Naive thymus-derived CD4-positive, alpha-beta T cell (primary cell): ENCODE measurements at regions not wholly inside any gene's neighbourhood (a gene's known extent, or its start where the extent isn't known, plus 50 kb on each side); places are given as distances from the start of the nearest gene placed in this dataset.
"Not testable (repeated sequence)": the region's sequence is repeated elsewhere in the genome, so short reads cannot be mapped to it uniquely, and the experiment has no call there.

Experiments used
- ATAC-seq: fragments of 150-1000 bp; cut with Tn5 transposase; 2 replicates; pipeline ENCODE4 v1.10.0; 2021; ENCODE audit warnings: mild to moderate bottlenecking, moderate library complexity
- CTCF ChIA-PET: fragments of 350-600 bp; sonication (Branson Sonifier 250); formaldehyde crosslinking; loops from one replicate; lab custom pipeline; 2021; ENCODE audit warnings: antibody characterized with exemption; lab: Charles Lee
- POLR2A ChIA-PET: fragments of 350-600 bp; sonication (Branson Sonifier 250); formaldehyde crosslinking; loops from one replicate; lab custom pipeline; 2021; ENCODE audit warnings: antibody characterized with exemption, inconsistent platforms; lab: Charles Lee
- DNase-seq, 9 donors: peaks; one replicate each; pipeline versions ENCODE4 v3.0.0 to v3.0.0-alpha.2; 2020 to 2022; ENCODE audit warnings: mixed read lengths in 1 of 9
- H3K27ac ChIP-seq: one replicate; pipeline ENCODE4 v1.7.0; 2013; ENCODE audit warnings: mild to moderate bottlenecking, low read depth, low read length, moderate library complexity
- H3K27me3 ChIP-seq, 2 donors: one replicate each; pipeline ENCODE4 v1.7.0; 2013; ENCODE audit warnings: low read length in 2 of 2, mild to moderate bottlenecking in 2 of 2, moderate library complexity in 2 of 2; ENCODE audit not compliant: control insufficient read depth in 2 of 2, insufficient read depth in 2 of 2
- H3K36me3 ChIP-seq, 3 experiments: 1 replicate in 2 of 3; 2 replicates in 1 of 3; pipeline ENCODE4 v1.7.0; 2013; ENCODE audit warnings: low read length in 3 of 3, mild to moderate bottlenecking in 3 of 3, moderate library complexity in 1 of 3; ENCODE audit not compliant: insufficient read depth in 3 of 3, control insufficient read depth in 2 of 3
- H3K4me1 ChIP-seq, 2 donors: one replicate each; pipeline ENCODE4 v1.7.0; 2013; ENCODE audit warnings: low read length in 2 of 2, mild to moderate bottlenecking in 2 of 2, moderate library complexity in 1 of 2; ENCODE audit not compliant: control insufficient read depth in 2 of 2, insufficient read depth in 2 of 2
- H3K4me3 ChIP-seq: 2 replicates; pipeline ENCODE4 v1.7.0; 2013; ENCODE audit warnings: mild to moderate bottlenecking, low read length
- H3K9me3 ChIP-seq, 3 experiments: 1 replicate in 2 of 3; 2 replicates in 1 of 3; pipeline ENCODE4 v1.7.0; 2013; ENCODE audit warnings: low read length in 3 of 3; ENCODE audit not compliant: control insufficient read depth in 2 of 3
- H3K27ac Mint-ChIP-seq, 9 donors: one replicate each; pipeline ENCODE4 v1.8.0; 2020 to 2022; ENCODE audit warnings: mixed read lengths in 9 of 9, mild to moderate bottlenecking in 8 of 9, moderate library complexity in 5 of 9, inconsistent platforms in 2 of 9
- H3K27me3 Mint-ChIP-seq, 5 donors: one replicate each; pipeline ENCODE4 v1.8.0; 2021 to 2022; ENCODE audit warnings: mixed read lengths in 5 of 5, mild to moderate bottlenecking in 1 of 5
- H3K36me3 Mint-ChIP-seq, 5 donors: one replicate each; pipeline ENCODE4 v1.8.0; 2020 to 2022; ENCODE audit warnings: mixed read lengths in 5 of 5, mild to moderate bottlenecking in 3 of 5, inconsistent platforms in 1 of 5
- H3K4me1 Mint-ChIP-seq, 7 donors: one replicate each; pipeline ENCODE4 v1.8.0; 2020 to 2022; ENCODE audit warnings: mixed read lengths in 7 of 7, mild to moderate bottlenecking in 3 of 7, inconsistent platforms in 1 of 7
- H3K4me3 Mint-ChIP-seq, 10 donors: one replicate each; pipeline ENCODE4 v1.8.0; 2020 to 2022; ENCODE audit warnings: mild to moderate bottlenecking in 10 of 10, mixed read lengths in 10 of 10, moderate library complexity in 6 of 10, inconsistent platforms in 2 of 10
- H3K9me3 Mint-ChIP-seq, 11 donors: one replicate each; pipeline ENCODE4 v1.8.0; 2020 to 2022; ENCODE audit warnings: mixed read lengths in 11 of 11, mild to moderate bottlenecking in 4 of 11, inconsistent platforms in 1 of 11, moderate library complexity in 1 of 11
- intact Hi-C, 2 donors: fragments of 100-400 bp; cut with micrococcal nuclease; formaldehyde crosslinking; loops; one replicate each; pipeline ENCODE4 v1.15.1; 2023

- no peak overlapping the region for H3K4me3 ChIP-seq
- H3K9me3 ChIP-seq: no peaks in the 10 kb centered on the region
- Mint-ChIP-seq H3K4me3 (no peak overlapping the region), H3K27me3 (peaks cover 0 to 7% (median 0%) of the 10 kb centered on the region in 5 donors), H3K27ac (no peak overlapping the region), H3K4me1 (no peaks in the 10 kb centered on the region), H3K9me3 (peaks cover 0 to 11% (median 3%) of the 10 kb centered on the region in 11 donors), H3K36me3 (no peaks in the 10 kb centered on the region)
- ChIA-PET CTCF (no interaction called here), POLR2A (no interaction called here)
- no peak overlapping the region for H3K27ac ChIP-seq
- DNase-seq (no peak), ATAC-seq (no peak)
- intact Hi-C loops: no loop called here
- no peaks in the 10 kb centered on the region for H3K27me3 ChIP-seq
- no peaks in the 10 kb centered on the region for H3K4me1 ChIP-seq
- no peaks in the 10 kb centered on the region for H3K36me3 ChIP-seq
Observed at GRCh38 chr5:116872986-116873385, 298.4 kb upstream of the SEMA6A start.

GRCh38 chr5:116872486-116872885 lies 297.9 kb upstream of the SEMA6A start:
- Histone ChIP-seq H3K4me3 (no peak overlapping the region), H3K27ac (no peak overlapping the region), H3K4me1 (no peaks in the 10 kb centered on the region), H3K27me3 (no peaks in the 10 kb centered on the region), H3K9me3 (no peaks in the 10 kb centered on the region), H3K36me3 (no peaks in the 10 kb centered on the region)
- no peak overlapping the region for H3K4me3 Mint-ChIP-seq
- ChIA-PET CTCF (no interaction called here), POLR2A (no interaction called here)
- H3K27ac Mint-ChIP-seq: no peak overlapping the region
- no peaks in the 10 kb centered on the region for H3K4me1 Mint-ChIP-seq
- H3K27me3 Mint-ChIP-seq: peaks cover 0 to 3% (median 0%) of the 10 kb centered on the region in 5 donors
- intact Hi-C loops: no loop called here
- ATAC-seq (no peak), DNase-seq (no peak)
- no peaks in the 10 kb centered on the region for H3K36me3 Mint-ChIP-seq
- H3K9me3 Mint-ChIP-seq: peaks cover 0 to 11% (median 3%) of the 10 kb centered on the region in 11 donors

- H3K27me3 ChIP-seq, H3K36me3 ChIP-seq, H3K9me3 ChIP-seq, H3K36me3 Mint-ChIP-seq, H3K4me1 ChIP-seq, H3K27ac Mint-ChIP-seq, DNase-seq, CTCF ChIA-PET, H3K9me3 Mint-ChIP-seq, H3K4me1 Mint-ChIP-seq, H3K27ac ChIP-seq, H3K4me3 Mint-ChIP-seq, H3K4me3 ChIP-seq, intact Hi-C loops, POLR2A ChIA-PET, H3K27me3 Mint-ChIP-seq, ATAC-seq: not testable (repeated sequence)
Observed at GRCh38 chr5:116867825-116868224, 293.2 kb upstream of the SEMA6A start.

DNA sequence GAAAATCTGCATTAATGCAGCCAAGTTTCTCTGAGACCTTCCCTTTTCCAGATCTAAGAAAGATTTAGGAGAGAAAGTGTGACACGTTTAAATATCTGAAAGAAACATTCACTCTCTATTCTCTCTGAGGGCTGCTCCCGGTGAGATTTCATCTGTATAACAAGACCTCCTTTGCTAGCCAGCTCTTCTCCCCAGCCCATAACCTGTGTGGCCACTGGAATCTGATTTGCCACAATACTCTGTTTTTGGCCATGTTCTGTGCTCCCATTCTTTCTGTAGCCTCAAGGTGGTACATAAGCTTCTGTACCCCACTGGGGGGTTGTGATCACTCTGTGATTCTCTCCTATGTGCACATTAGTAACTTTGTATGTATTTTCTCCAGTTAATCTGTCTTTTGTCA lies 291.0 kb upstream of the SEMA6A start:
- ChIA-PET CTCF (no interaction called here), POLR2A (no interaction called here)
- Histone ChIP-seq H3K36me3 (no peaks in the 10 kb centered on the region), H3K9me3 (no peaks in the 10 kb centered on the region), H3K27ac (no peak overlapping the region), H3K4me3 (no peak overlapping the region), H3K27me3 (no peaks in the 10 kb centered on the region), H3K4me1 (no peaks in the 10 kb centered on the region)
- Mint-ChIP-seq H3K9me3 (peaks cover 0 to 10% (median 4%) of the 10 kb centered on the region in 11 donors), H3K27ac (no peak overlapping the region), H3K4me3 (no peak overlapping the region), H3K36me3 (no peaks in the 10 kb centered on the region), H3K4me1 (peaks cover 0 to 1% (median 0%) of the 10 kb centered on the region in 7 donors), H3K27me3 (peaks cover 0 to 7% (median 0%) of the 10 kb centered on the region in 5 donors)
- intact Hi-C loops: no loop called here
- no peak for DNase-seq
- ATAC-seq: no peak

GRCh38 chr5:116864838-116865190 lies 290.2 kb upstream of the SEMA6A start:
- ChIA-PET CTCF (no interaction called here), POLR2A (no interaction called here)
- Mint-ChIP-seq H3K4me3 (no peak overlapping the region), H3K27me3 (peaks cover 0 to 7% (median 0%) of the 10 kb centered on the region in 5 donors), H3K9me3 (peaks cover 0 to 8% (median 2%) of the 10 kb centered on the region in 11 donors), H3K4me1 (peaks cover 0 to 1% (median 0%) of the 10 kb centered on the region in 7 donors), H3K27ac (no peak overlapping the region), H3K36me3 (no peaks in the 10 kb centered on the region)
- Histone ChIP-seq H3K36me3 (no peaks in the 10 kb centered on the region), H3K4me1 (no peaks in the 10 kb centered on the region), H3K27ac (no peak overlapping the region), H3K9me3 (no peaks in the 10 kb centered on the region), H3K4me3 (no peak overlapping the region), H3K27me3 (no peaks in the 10 kb centered on the region)
- ATAC-seq (no peak), DNase-seq (no peak)
- intact Hi-C loops: no loop called here

GRCh38 chr5:116864157-116864837 lies 289.7 kb upstream of the SEMA6A start:
- Mint-ChIP-seq H3K9me3 (peaks cover 0 to 7% (median 2%) of the 10 kb centered on the region in 11 donors), H3K27me3 (peaks cover 0 to 7% (median 0%) of the 10 kb centered on the region in 5 donors), H3K27ac (no peak overlapping the region), H3K36me3 (no peaks in the 10 kb centered on the region), H3K4me1 (peaks cover 0 to 1% (median 0%) of the 10 kb centered on the region in 7 donors), H3K4me3 (no peak overlapping the region)
- CTCF ChIA-PET: no interaction called here
- H3K36me3 ChIP-seq: no peaks in the 10 kb centered on the region
- ATAC-seq (no peak), DNase-seq (no peak)
- H3K4me1 ChIP-seq: no peaks in the 10 kb centered on the region
- H3K9me3 ChIP-seq: no peaks in the 10 kb centered on the region
- intact Hi-C loops: no loop called here
- POLR2A ChIA-PET: no interaction called here
- H3K27me3 ChIP-seq: no peaks in the 10 kb centered on the region
- H3K4me3 ChIP-seq: no peak overlapping the region
- H3K27ac ChIP-seq: no peak overlapping the region
